SJSA1 (cell line): ENCODE measurements at regions not wholly inside any gene's neighbourhood (a gene's known extent, or its start where the extent isn't known, plus 50 kb on each side); places are given as distances from the start of the nearest gene placed in this dataset.
A peak's percentile ranks its signal among the peaks of the same experiment; 100 is the strongest.

Source experiments
- DNase-seq, 2 experiments: peaks; one replicate each; pipeline ENCODE4 v3.0.0-alpha.2; 2015 to 2020; ENCODE audit warnings: low spot score in 2 of 2, low read depth in 1 of 2
- H3K27ac ChIP-seq: fragments of 250-450 bp; sonication (Bioruptor Pico); 2 replicates; pipeline ENCODE4 v1.5.1; 2020; ENCODE audit warnings: mild to moderate bottlenecking, moderate library complexity
- H3K27me3 ChIP-seq: fragments of 250-450 bp; sonication (Bioruptor Pico); replicated peaks from 2 replicates; pipeline ENCODE4 v1.5.1; 2020; ENCODE audit warnings: mild to moderate bottlenecking, moderate library complexity
- H3K36me3 ChIP-seq: fragments of 250-450 bp; sonication (Bioruptor Pico); 2 replicates; pipeline ENCODE4 v1.5.1; 2020; ENCODE audit warnings: mild to moderate bottlenecking
- H3K4me1 ChIP-seq: fragments of 250-450 bp; sonication (Bioruptor Pico); replicated peaks from 2 replicates; pipeline ENCODE4 v1.6.1; 2021; ENCODE audit warnings: mild to moderate bottlenecking
- H3K4me3 ChIP-seq: fragments of 250-450 bp; sonication (Bioruptor Pico); 2 replicates; pipeline ENCODE4 v1.5.1; 2020; ENCODE audit warnings: mild to moderate bottlenecking
- H3K9me3 ChIP-seq: fragments of 250-450 bp; sonication (Bioruptor Pico); replicated peaks from 2 replicates; pipeline ENCODE4 v1.5.1; 2020; ENCODE audit warnings: mild to moderate bottlenecking

DNA sequence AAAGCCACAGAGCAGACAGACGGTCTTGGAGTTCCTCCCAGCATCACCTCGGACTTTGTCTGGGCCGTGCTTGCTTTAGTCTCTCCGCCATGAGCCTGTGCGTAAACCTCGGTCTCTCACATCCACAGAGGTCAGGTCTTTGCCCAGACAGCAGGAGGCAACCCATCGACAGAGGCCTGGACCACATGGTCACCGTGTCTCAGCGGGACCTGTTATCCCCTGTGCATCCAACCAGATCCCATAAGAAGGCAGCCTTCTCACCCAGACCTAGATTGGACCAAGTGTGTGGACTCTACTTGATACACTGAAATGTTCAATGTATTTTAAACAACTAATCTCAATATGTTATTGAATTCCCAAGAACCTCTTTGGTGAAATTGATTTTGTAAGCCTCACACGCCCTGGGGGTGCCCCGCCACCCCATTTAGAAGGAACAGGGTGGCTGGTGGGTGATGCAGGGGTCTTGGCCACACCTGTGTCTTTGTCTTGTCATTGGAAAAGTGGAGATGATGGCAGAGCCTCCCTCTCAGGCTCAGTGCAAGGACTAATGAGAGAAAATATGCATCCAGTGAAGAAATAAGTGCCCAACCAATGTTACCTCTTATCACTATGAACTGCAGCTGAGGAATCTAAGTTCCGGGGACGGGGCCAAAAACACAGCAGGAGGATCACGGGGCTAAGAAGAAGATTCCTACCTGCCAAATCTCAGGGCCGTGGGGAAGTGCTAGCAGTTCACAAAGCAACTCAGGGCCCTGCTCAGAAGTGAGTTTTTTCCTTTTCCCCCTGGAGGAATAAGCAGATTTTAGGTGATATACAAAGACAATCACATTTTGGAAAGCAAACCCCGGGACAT, 101.6 kb upstream of the BACE2 start:
- Histone ChIP-seq H3K9me3 (no peaks in the 10 kb centered on the region), H3K27me3 (0 out of 2 replicates have a peak, but pooled peaks cover 2% of the 10 kb centered on the region), H3K36me3 (no peaks in the 10 kb centered on the region), H3K4me1 (no peaks in the 10 kb centered on the region), H3K4me3 (no peak overlapping the region), H3K27ac (no peak overlapping the region)
- DNase-seq, result no peak

DNA sequence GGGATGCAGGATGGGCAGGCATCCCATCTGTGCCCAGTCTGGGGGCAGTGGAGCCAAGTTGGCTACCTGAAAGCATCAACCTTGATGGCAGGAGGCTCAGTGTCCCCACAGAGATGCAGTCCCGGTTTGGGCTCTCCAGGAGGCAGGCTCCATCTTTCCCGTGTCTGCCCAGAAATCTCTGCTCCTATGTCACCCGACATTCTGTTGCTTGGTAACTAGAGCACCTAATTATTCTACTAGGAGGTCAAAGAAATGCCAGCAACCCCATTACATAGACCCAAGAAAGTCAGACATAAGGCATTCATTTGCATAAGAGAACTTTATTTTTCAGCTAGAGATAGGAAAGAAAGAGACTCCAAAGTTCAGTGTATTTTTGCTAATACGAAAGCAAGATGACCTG, 100.3 kb upstream of the BACE2 start:
- H3K36me3 ChIP-seq, result no peaks in the 10 kb centered on the region
- H3K9me3 ChIP-seq, result no peaks in the 10 kb centered on the region
- H3K4me3 ChIP-seq, result no peak overlapping the region
- no peak for DNase-seq
- no peaks in the 10 kb centered on the region for H3K4me1 ChIP-seq
- peaks cover 7% of the 10 kb centered on the region; the same call in 1 of the 2 replicates for H3K27me3 ChIP-seq
- H3K27ac ChIP-seq, result no peak overlapping the region

DNA sequence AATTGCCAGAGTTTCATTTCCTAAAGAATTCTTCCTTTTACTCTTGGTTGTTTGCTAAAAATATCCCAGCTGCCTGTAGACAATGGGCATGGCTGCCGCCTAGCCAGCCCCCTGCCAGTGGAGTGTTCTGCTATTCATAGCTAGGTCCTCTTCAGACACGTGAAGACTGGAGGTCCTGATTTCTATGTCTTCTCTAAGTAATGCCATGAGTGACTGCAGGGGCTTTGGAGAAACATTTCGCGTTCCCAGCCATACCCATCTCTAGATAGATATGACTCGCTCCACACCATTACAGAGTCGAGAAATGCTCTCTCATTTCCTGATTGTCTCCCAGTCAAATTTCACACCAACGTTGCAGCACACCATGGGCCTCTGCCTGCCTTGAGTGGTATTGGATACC, 99.5 kb upstream of the BACE2 start:
- Histone ChIP-seq H3K27ac (no peak overlapping the region), H3K27me3 (peaks cover 7% of the 10 kb centered on the region; the same call in 1 of the 2 replicates), H3K4me1 (no peaks in the 10 kb centered on the region), H3K36me3 (no peaks in the 10 kb centered on the region), H3K9me3 (no peaks in the 10 kb centered on the region), H3K4me3 (no peak overlapping the region)
- DNase-seq, result no peak

DNA sequence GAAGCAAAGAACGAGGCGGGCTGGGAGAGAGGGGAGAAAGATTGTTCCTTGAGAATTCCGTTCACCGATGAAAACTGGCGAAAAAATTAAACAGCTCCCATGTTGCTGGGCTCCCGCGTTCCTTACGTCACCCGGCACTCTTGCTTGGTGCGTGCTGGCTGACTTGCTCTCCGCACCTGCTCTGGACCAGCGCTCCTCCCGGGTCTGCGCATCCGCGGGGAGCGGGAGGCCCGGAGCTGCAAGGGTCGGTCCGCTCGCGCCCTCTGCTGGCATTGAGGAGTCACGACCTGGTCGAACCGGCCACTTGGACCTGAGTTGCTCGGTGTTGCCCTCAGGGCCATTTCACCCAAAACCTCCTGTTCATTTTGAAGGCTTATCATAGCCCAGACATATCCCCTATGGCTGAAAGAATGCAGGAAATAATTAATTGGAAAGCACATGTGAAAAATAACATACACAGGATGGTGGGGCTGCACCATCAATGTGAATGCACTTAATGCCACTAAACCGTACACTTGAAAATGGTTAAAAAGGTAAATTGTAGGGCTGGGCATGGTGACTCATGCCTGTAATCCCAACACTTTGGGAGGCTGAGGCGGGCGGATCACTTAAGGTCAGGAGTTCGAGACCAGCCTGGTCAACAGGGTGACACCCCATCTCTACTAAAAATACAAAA, 98.9 kb upstream of the BACE2 start:
- Histone ChIP-seq H3K9me3 (no peaks in the 10 kb centered on the region), H3K27ac (no peak overlapping the region), H3K36me3 (no peaks in the 10 kb centered on the region), H3K4me1 (no peaks in the 10 kb centered on the region), H3K4me3 (no peak overlapping the region), H3K27me3 (peaks cover 7% of the 10 kb centered on the region; the same call in 1 of the 2 replicates)
- peak; percentile 21 to 71 for DNase-seq

DNA sequence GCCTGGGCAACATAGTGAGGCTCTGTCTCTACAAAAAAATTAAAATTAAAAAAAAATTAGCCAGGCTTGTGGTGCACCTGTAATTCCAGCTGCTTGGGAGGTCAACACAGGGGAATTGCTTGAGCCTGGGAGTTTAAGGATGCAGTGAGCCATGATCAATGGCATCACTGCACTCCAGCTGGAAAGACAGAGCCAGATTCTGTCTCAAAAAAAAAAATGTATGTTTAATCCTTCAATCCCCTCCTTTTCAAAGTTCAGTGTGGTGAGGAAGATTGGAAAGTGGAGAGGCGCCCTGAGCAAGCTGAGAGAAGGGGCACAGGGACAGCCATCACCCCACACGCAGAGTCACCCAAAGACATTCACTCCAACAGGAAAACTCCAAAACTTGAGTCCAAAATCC, 97.7 kb upstream of the BACE2 start:
- no peaks in the 10 kb centered on the region for H3K36me3 ChIP-seq
- DNase-seq, result no peak

DNA sequence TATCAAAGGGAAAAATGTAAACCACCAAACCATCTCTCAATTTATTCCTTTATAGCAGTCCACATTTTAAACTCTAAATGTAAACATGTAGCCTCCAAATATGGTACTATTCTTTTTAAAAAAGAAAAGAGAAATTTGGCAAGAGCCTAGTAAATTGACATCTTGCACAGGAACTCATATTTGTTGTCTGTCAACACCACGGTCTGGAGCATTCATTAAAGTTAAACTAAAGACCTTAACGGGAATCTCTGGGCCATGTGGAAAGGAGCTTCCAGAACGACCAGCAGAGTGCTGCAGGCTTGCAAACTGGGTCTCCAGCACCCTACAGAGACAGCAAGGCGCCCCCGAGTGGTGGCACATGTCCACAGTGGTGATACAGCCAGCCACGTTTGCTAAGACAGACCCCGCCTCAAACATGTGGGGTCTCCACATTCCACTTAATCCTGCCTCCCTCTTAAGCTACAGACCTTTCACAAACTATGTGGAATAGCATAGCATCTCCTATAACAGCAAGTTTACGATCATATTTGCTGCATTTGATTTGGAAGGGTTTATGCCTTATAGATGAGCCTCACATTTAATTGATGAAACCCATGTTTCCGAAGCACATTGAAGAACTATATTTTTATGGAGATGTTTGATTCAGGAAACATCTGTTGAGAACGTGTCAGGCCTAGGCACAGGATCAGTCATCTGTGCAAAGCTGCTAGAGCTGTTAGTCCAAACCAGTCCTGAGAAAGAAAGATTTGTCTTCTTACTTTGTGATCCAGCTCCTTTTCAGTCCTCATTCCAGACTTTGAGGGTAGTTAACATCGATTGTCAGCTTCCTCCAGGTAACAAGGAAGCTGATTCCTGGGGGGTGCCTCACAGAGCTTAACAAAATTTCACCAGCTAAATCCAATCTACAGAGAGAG, 96.4 kb upstream of the BACE2 start:
- H3K9me3 ChIP-seq, result no peaks in the 10 kb centered on the region
- H3K36me3 ChIP-seq, result no peaks in the 10 kb centered on the region
- H3K4me1 ChIP-seq, result no peaks in the 10 kb centered on the region
- peaks cover 7% of the 10 kb centered on the region; the same call in 1 of the 2 replicates for H3K27me3 ChIP-seq
- no peak overlapping the region for H3K27ac ChIP-seq
- H3K4me3 ChIP-seq, result no peak overlapping the region
- DNase-seq, result no peak

More for the DNA sequence above, 97.7 kb upstream of the BACE2 start:
- peaks cover 7% of the 10 kb centered on the region; the same call in 1 of the 2 replicates for H3K27me3 ChIP-seq
- H3K4me3 ChIP-seq, result no peak overlapping the region
- H3K9me3 ChIP-seq, result no peaks in the 10 kb centered on the region
- no peaks in the 10 kb centered on the region for H3K4me1 ChIP-seq
- no peak overlapping the region for H3K27ac ChIP-seq

DNA sequence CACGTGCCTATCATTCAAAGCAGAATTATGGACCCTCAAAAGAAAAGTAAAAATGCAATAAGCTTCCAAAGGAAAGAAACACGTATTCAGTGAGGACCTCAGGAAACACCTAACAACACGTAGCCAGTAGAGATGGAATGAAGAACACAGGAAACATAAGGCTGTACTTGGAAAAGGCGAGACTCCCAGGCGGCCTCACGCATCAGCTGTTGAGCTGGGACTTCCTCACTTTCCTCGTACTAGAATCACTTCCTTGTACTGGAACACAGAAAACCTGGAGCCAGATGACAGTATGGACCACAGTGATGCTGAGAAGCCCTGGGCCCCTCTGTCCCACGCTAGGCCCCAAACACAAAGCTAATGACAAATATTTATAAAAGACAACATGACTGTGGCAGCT, 94.4 kb upstream of the BACE2 start:
- no peak for DNase-seq

DNA sequence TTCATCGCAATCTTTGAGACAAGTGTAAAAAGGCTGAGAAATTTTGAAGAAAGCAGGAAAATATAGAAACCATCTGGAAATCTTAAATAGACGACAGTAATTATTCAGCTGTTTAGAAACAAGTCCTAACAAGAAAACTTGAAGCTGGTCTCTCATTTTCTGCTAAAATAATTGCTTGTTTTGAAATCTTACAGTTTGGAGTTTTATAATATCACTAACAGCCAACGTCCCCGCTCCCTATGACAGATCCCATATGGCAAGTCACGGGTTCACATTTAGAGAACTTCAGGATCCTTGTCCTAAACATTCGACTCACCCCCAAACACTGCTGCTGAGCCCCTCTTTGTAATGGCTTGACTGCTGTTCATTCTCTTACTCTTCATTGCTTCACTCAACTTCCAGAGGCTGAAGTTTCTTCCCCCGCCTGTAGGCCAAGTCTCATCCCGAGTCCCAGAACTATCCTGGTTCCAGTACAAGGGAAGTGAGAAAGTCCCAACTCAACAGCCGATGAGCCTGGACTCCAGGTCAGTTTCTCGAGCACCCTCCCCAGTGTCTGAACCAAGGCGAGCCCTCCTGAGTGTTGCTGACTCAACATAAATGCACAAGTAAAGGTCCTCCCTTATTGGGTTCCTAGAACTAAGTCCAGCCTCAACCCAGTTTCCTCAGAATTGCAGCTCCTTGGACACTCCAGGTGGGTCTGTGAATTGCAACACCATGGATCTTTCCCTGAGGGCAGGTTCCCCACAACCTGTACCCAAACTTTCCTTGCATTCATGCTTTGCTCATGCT, 93.4 kb upstream of the BACE2 start:
- H3K4me3 ChIP-seq, result no peak overlapping the region

More for the DNA sequence above, 94.4 kb upstream of the BACE2 start:
- Histone ChIP-seq H3K4me1 (no peaks in the 10 kb centered on the region), H3K9me3 (no peaks in the 10 kb centered on the region), H3K4me3 (no peak overlapping the region), H3K27ac (no peak overlapping the region), H3K27me3 (peaks cover 7% of the 10 kb centered on the region; the same call in 1 of the 2 replicates), H3K36me3 (no peaks in the 10 kb centered on the region)

DNA sequence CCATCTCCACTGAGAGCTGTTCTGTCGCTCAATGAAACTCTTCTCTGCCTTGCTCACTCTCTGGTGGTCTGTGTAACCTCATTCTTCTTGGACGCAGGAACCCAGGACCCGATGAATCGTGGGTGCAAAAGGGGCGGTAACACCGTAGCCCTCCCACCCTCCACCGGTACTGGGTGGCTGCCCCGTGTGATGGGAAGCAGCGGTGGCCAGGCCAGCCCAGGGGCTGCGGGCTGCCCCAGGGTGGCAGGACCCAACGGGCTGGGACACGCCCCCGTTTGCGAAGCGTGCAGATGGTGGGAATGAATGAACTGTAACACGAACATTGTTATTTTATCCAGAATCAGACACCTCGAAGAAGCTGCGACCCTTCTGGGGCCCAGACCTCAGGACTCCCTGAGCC, 92.3 kb upstream of the BACE2 start:
- H3K9me3 ChIP-seq, result no peaks in the 10 kb centered on the region
- H3K27me3 ChIP-seq, result peaks cover 5% of the 10 kb centered on the region; the same call in 1 of the 2 replicates
- no peak overlapping the region for H3K4me3 ChIP-seq
- no peak for DNase-seq
- H3K36me3 ChIP-seq, result no peaks in the 10 kb centered on the region
- H3K27ac ChIP-seq, result no peak overlapping the region
- no peaks in the 10 kb centered on the region for H3K4me1 ChIP-seq

More for the DNA sequence above, 93.4 kb upstream of the BACE2 start:
- Histone ChIP-seq H3K4me1 (no peaks in the 10 kb centered on the region), H3K27me3 (peaks cover 5% of the 10 kb centered on the region; the same call in 1 of the 2 replicates), H3K36me3 (no peaks in the 10 kb centered on the region), H3K9me3 (no peaks in the 10 kb centered on the region), H3K27ac (no peak overlapping the region)
- no peak for DNase-seq

DNA sequence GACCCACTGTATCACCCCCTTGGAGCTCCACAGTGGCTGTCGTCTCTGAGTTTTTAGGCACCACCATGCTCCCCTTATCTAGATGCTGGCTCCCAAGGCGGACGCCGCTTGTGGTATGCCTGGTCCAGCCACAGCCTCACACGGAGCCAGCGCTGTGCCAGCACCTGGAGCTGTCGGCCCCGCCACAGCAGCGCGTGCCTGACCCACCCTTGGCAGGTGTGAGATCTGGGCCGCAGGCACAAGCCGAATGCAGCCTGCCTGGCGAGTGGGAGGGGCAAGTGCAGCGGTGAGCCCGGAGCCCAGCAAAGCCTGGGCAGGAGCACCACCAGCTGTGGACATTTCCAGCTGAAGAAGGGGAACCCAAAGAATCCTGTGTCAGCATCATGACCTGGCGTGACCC, 91.9 kb upstream of the BACE2 start:
- Histone ChIP-seq H3K9me3 (no peaks in the 10 kb centered on the region), H3K36me3 (no peaks in the 10 kb centered on the region), H3K27me3 (peaks cover 5% of the 10 kb centered on the region; the same call in 1 of the 2 replicates), H3K27ac (no peak overlapping the region), H3K4me1 (no peaks in the 10 kb centered on the region), H3K4me3 (no peak overlapping the region)
- no peak for DNase-seq

DNA sequence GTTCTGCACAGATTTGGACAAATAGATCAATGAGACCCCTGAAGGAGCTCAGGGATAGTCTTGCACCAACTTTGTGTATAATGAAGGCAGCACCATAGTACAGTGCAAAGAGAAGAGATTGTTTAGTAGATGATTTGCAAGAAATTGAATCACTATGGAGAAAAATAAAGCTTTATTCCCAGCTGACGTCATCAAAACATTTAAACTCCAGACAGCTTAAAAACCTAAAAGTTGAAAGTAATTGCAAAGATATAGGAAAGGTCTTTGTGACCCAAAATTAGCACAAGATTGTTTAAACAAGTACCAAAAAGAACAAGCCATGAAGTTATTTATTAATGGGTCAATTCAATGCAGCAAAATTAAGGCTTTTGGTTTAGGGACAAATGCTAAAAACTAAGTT, 88.8 kb upstream of the BACE2 start:
- H3K36me3 ChIP-seq, result no peaks in the 10 kb centered on the region
- no peaks in the 10 kb centered on the region; the same call in 1 of the 2 replicates for H3K27me3 ChIP-seq
- H3K4me1 ChIP-seq, result no peaks in the 10 kb centered on the region
- H3K27ac ChIP-seq, result no peak overlapping the region
- H3K9me3 ChIP-seq, result no peaks in the 10 kb centered on the region
- H3K4me3 ChIP-seq, result no peak overlapping the region
- no peak for DNase-seq

DNA sequence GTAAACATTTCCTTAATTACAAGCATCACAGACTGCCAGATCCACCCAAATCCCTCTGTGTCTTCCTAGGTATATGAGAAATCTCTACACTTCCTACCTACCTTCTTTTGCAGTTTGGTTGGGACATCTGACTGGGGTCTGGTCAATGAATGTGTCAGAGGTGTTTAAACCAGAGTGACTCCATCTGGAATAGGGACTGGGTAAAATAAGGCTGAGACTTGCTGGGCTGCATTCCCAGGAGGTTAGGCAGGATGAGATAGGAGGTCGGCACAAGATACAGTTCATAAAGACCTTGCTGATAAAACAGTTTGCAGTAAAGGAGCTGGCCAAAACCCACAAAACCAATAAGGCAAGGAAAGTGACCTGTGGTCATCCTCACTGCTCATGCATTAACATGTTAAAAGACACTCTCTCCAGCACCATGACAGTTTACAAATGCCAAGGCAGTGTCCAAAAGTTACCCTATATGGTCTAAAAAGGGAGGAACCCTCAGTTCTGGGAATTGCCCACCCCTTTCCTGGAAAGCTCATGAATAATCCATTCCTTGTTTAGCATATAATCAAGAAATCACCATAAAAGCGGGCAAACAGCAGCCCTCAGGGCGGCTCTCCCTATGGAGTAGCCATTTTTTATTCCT, 87.4 kb upstream of the BACE2 start:
- H3K4me1 ChIP-seq, result no peaks in the 10 kb centered on the region
- no peak overlapping the region for H3K27ac ChIP-seq
- DNase-seq, result no peak

More for the DNA sequence above, 87.4 kb upstream of the BACE2 start:
- no peaks in the 10 kb centered on the region for H3K36me3 ChIP-seq
- no peaks in the 10 kb centered on the region for H3K9me3 ChIP-seq
- no peak overlapping the region for H3K4me3 ChIP-seq
- H3K27me3 ChIP-seq, result no peaks in the 10 kb centered on the region; the same call in 1 of the 2 replicates
